NCI-H460 (cell line): ENCODE measurements at regions not wholly inside any gene's neighbourhood (a gene's known extent, or its start where the extent isn't known, plus 50 kb on each side); places are given as distances from the start of the nearest gene placed in this dataset.
"Not testable (repeated sequence)": the region's sequence is repeated elsewhere in the genome, so short reads cannot be mapped to it uniquely, and the experiment has no call there.

Experiments used
- DNase-seq: peaks from one replicate; pipeline ENCODE4 v3.0.0-alpha.2; 2016; ENCODE audit warnings: low read depth; ENCODE audit errors: extremely low read depth

GRCh38 chr4:13922873-13923645 is 295.5 kb upstream of the BOD1L1 start:
- DNase-seq = no peak

DNA sequence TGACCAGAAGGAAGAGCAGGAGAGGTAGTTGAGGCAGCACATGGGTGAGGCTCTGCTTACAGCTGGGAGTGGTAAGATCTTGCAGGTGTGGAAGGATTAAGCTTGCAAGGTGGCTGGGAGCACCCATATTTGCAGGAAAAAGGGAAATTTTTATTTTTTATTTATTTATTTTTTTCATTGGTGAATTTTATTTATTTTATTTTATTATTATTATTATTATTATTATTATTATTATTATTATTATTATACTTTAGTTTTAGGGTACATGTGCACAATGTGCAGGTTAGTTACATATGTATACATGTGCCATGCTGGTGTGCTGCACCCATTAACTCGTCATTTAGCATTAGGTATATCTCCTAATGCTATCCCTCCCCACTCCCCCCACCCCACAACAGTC is 297.4 kb upstream of the BOD1L1 start:
- not testable (repeated sequence) for DNase-seq

DNA sequence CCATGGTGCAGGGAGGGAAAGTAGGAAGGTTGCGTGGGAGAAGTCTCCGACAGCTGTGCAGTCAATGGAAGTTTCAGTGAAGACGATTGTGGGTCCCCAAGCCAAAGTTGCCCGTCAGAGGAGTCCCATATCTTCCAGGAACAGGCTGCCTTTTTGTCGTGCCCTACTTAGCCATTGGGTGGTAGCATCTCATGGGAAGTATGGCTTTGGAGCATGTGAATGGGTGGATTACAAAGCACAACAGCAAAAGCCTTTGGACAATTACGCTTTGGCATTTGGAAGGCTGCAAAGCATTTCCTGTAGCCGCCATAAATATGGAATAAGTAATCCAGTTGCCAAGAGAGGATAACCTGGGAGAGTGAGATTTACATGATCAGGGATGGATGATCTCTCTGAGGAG is 300.7 kb upstream of the BOD1L1 start:
- DNase-seq = no peak

GRCh38 chr4:13930155-13930554 is 302.6 kb upstream of the BOD1L1 start:
- DNase-seq = no peak

DNA sequence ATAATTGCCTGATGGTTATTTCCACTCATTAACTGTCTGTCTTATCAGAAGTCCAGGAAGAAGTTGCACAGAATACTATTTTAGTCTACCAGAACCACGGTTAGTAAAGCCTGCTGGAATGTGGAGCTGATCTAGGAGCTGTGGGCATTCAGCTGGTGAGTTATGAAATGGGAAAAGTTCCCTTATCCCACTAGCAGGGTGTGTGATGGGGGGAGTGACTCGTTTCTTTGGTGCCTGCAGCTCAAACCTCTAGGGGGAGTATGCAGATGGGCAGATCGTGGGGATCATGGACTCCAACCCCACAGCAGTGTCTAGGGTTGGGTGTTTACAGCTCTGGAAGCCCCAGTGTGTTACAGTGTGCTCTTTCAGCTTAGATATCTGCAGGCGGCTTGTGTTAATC is 305.7 kb upstream of the BOD1L1 start:
- DNase-seq = no peak

DNA sequence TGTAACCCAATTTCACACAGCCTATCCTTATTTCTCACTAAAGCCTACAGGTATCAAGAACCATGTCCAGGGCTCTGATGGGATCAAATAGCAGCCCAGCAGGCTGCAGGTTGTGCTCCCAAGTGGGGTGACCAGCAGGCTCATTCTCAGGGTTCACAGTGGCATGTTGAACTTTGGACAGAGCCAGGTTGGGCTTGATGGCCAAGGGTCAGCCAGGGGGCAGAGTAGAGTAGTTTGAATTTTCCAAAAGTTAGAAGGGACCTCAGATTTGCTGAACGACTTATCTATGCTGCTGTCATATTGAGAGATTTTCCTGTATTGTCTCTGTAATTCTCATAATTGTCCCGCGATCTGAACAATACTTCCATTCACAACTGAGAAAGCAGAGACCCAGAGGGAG is 310.8 kb upstream of the BOD1L1 start:
- no peak for DNase-seq

DNA sequence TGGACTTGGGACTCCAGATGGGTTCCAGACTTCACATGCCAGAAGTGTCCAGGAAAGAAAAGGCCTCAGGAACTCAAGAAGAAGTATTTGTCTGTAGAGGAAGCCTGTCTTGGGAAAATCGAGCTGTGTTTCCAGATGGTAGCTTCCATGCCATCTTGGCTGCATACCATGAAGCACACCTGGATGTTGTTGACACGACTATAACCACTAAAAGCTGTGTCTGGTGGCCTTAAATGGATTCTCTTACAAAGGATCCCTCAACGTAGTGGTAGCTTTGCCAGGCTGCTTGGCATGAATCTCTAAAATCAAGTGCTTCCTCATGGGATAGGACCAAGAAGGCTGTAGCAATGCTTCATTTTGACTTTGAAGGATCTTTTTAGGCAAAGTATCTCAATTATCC is 313.4 kb upstream of the BOD1L1 start:
- no peak for DNase-seq

DNA sequence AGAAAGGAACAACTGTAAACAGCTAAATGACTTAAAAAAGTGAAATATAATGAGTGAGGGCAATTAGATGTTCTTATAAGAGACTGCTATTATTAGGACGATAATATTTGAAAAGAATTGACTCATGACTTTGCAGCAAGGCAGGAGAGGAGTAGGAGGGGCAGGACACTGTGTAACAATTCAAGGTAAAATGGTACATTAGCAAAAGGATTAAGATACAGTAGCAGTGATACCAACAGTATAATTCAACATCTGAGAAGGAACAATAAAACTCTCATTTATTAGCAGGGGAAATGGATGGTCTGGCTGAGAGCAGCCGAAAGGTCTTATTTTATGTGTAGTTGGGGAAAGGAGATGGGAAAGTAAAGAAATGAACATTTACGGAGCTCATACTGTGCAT is 315.5 kb upstream of the BOD1L1 start:
- no peak for DNase-seq

GRCh38 chr4:13944095-13944511 is 316.6 kb upstream of the BOD1L1 start:
- no peak for DNase-seq

DNA sequence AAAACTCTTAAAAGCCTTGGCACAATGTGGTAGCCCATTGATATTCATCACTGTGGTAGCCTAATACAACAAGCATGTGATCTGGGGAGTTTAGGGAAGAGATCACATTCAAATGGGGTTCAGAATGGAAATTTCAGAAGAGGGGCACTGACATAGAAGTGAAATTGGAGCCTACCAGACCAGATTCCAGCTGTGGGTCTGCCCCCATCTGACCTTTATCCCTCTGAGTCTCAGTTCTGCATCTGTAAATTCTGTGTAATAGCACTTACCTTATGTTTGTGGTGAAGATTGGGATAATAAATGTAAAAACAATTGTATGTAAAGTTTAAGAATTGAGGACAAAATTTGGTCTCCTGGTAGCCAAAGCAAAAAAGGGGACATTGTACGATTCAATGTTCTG is 320.4 kb upstream of the BOD1L1 start:
- no peak for DNase-seq

- DNase-seq = no peak
Observed at GRCh38 chr4:13950491-13950890, 323.0 kb upstream of the BOD1L1 start.

DNA sequence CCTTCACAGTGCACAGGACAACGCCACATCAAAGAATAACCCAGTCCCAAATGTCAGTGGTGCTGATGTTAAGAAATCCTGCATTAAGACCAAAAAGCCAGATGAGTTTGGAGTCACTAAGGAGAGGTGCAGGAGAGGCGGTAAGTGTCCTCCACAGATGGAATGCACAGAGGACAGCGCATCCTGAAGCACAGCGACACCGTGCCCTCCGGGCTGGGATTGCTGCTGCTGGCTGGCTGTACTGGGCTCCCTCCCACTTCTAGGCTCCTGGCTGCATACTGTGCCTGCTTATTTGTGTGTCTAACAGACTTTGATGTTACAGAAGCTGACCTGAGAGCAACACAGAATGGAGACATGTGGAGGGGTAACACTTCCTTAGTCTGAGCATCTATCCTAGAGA is 325.6 kb upstream of the BOD1L1 start:
- DNase-seq = no peak

DNA sequence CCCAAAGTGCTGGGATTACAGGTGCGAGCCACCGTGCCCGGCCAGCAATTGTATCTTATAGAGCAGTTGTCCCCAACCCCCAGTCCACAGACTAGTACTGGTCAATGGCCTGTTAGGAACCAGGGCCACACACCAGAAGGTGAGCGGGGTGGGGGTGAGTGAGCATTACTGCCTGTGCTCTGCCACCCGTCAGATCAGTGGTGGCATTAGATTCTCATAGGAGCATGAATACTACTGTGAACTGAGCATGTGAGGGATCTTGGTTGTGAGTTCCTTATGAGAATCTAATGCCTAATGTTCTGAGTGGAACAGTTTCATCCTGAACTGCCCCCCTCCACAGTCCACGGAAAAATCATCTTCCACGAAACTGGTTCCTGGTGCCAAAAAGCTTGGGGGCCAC is 328.0 kb upstream of the BOD1L1 start:
- no peak for DNase-seq

- DNase-seq = no peak
Observed at GRCh38 chr4:13956947-13957346, 329.4 kb upstream of the BOD1L1 start.

DNA sequence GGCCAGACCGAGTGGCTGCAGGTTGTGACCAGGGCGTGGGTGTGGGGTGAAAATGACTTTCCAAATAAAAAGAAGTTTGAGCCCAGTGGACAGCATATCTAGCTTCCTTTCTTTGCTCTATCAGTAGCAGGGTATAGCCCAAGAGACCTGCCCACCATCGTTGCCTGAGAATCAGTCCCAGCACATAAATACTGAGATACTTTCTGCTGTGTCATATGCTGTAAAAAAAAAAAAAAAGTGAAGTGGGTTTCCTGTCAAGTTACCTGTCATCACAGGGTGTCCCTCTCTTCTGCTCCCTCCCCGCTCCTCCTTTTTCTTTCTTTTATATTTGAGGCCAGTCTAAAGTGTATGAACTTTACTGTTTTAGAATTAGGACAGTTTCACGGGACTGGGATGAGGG is 330.3 kb upstream of the BOD1L1 start:
- DNase-seq = no peak

DNA sequence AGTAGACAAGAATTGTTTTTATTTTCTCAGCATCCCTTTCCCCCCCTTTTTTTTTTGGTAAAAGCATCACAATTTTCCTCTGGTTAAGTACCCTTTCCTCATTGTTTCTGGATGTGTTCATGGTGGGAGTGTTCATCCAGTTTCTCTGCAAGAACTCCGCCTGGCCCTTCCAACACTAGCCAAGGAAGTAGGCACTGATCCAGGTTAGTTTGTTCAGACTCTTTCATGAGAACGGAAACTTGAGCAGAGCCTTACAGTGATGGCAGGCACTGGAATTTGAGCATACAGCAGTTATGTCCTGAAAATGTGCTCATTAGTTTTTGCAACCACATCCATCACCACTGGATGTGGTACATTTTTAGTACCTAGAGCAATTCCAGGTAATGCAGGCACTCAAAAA is 336.1 kb upstream of the BOD1L1 start:
- DNase-seq = no peak

DNA sequence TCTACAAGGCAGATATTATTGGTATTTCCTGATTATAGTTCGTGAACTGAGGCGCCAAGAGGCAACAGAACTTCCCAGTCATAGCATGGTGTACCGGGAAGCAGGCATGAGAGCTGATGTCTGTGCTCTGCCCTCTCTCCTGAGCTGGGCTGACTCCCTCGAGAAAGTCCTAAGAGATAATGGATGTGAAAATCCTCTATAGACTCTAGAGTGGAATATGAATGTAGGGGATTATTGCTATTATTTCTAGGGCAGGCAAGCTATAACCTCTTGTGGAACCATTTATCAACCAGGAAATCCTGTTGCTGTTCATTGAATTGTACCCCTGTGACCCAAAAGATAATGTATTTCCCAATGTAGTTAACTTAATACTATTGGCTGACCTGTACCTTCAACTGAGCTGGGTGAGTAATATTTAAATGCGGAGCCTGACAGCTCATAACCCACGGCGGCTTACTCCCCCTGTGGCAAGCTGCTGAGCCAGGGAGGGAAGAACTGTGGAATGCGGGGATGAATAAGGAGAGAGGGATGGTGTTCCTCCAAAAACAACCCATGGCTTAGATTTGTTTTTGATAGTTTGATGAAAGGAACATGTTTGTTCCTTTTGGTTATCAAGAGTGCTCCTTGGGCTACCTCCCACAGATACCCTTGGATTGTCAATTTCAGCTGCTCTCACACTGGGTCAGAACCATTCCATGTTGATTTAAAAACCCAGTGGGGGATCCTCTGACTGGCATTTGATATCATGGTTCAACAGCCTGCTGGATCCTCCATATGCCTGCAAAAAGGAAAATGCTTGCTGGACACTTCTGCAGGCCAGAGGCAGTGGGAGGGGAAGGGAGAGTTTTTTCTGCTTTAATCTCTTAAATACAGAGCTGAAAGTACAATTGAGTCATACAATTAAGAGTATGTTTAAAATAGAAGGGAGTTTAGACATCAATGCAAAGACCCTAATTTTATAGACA is 339.0 kb upstream of the BOD1L1 start:
- no peak for DNase-seq

DNA sequence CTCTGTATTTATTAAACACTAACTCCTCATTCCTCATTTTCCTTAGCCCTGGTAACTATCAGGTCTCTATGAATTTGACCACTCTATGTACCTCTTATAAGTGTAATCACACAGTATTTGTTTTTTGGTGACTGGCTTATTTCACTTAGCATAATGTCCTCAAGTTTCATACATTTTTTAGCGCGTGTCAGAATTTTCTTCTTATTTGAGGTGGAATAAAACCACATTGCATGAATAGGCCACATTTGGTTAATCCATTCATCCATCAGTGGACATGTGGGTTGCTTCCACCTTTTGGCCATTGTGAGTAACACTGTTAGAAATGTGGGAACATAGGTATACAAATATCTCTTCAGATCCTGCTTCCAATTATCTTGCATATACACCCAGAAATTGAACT is 341.2 kb upstream of the BOD1L1 start:
- no peak for DNase-seq

DNA sequence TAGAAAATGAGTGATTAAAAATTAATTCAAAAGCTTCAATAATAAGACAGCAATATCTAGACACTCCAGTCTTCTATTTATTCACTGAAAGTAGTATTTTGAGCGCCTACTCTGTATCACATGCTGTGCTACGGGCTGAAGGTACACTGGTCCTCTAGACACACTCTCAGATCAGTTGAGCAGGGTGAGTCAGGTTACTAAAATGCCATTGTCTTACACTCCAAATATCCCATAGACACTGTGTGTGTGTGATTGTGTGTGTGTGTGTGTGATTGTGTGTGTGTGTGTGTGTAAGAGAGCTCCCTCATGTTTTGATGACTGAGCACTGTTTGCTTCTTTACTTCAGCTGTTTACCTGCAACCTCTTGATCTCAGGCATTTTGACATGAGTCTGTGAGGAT is 342.8 kb upstream of the BOD1L1 start:
- DNase-seq = no peak

GRCh38 chr4:13977746-13978145 is 350.2 kb upstream of the BOD1L1 start:
- DNase-seq = no peak

DNA sequence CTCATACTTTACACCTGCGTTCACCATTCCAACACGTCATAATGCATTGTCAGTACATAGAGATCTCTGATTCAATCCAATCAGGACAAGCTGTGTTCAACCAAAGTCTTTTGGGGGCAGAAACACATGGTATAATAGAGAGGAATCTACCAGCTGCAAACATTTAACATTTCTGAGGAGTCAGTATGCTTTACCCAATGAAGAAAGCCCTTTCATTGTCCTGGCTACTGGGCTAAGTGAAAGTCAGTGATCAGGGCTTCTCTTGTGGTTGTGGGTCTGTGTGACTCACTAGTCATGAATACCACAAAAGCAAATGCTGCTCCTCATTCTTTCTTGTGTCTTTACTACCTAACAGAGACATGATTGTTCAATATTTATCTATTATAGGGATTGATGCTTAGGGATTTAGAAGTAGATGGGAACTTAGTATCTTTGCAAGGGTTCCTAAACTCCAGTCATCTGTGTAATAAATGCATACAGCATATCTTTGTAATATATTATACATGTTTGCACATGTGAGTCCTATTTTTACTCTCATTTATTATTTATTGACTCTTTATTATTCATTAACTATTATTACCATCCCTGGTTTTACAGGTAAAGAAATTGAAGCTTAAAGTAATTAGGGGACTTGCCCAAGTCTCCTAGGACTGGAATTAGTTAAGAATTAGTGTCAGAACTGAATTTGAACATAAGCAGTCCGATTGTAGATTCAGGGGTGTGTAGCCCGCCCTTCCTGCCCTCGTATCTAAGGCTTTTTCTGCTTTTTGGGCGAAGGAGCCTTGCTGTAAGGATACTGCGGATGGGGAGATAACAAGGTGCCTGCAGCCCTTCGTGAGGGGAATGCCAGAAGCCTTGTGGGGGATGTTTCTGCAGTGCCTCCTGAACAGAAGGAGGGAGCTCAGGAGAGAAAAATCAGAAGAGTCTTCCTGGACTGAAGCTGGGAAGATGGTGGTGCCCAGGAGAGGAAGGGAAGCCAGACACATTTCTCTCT is 353.1 kb upstream of the BOD1L1 start:
- no peak for DNase-seq
